Muscle of leg (tissue), 3 donors: ENCODE measurements at regions not wholly inside any gene's neighbourhood (a gene's known extent, or its start where the extent isn't known, plus 50 kb on each side); places are given as distances from the start of the nearest gene placed in this dataset.

Experiments used
- DNase-seq: peaks from one replicate; pipeline ENCODE4 v3.0.0; 2013
- H3K27ac ChIP-seq: one replicate; pipeline ENCODE4 v1.5.1; 2013; ENCODE audit warnings: mild to moderate bottlenecking, low read length, control low read depth
- H3K27me3 ChIP-seq: one replicate; pipeline ENCODE4 v1.6.1; 2013; ENCODE audit warnings: low read length; ENCODE audit not compliant: control insufficient read depth, insufficient read depth
- H3K36me3 ChIP-seq: one replicate; pipeline ENCODE4 v1.6.1; 2013; ENCODE audit warnings: low read length; ENCODE audit not compliant: control insufficient read depth, insufficient read depth
- H3K4me1 ChIP-seq: one replicate; pipeline ENCODE4 v1.6.1; 2013; ENCODE audit warnings: low read length; ENCODE audit not compliant: control insufficient read depth, insufficient read depth
- H3K4me3 ChIP-seq: one replicate; pipeline ENCODE4 v1.5.1; 2013; ENCODE audit warnings: low read length, control low read depth
- H3K9me3 ChIP-seq: replicated peaks from 2 replicates; pipeline ENCODE4 v1.6.1; 2013; ENCODE audit warnings: low read depth, low read length; ENCODE audit not compliant: control insufficient read depth
- WGBS: methylation state at CpG from one replicate; pipeline ENCODE4 v1.1.5; 2013; ENCODE audit warnings: missing lambda C conversion rate; ENCODE audit not compliant: insufficient coverage; 5-methylcytosine and 5-hydroxymethylcytosine counted together

DNA sequence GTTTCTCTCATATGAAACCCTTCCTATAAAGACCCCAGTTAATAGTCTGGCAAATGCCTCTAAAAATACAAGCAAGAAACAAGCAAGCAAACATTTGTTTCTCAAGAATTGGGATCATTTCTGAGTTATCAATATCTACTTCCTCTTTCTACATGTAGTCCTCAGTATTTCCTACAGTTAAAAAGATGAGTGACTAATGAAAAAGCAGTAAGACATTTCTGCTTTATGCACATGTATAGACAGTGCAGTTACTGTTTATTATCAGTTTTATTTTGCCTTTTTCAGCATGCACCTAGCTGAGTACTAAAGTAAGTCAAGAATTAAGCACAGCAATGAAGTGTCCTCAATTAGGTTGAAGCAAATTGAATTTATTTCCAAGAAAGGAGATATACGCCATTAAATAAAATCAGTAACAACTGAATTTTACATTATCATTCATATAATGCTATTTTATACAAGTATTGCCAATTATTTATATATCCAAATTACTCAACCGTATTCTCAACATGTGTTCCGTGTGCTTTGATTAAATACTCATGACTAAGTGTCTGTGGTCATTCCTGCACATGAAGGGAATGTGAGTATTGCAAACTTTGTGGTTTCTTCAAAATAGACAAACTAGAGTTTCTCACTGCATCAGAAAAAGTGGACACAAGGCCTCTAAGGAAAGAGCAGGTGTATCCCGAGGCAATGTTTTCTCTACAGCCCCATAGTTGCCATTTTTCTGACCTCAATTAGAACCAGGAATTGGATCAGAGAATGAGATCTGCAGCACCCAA lies 159.3 kb upstream of the MARCKS start:
- no peak for DNase-seq
- no CpG with 5 or more reads among the region's 4 CpGs for WGBS
- no peaks in the 10 kb centered on the region for H3K9me3 ChIP-seq
- H3K27me3 ChIP-seq: no peaks in the 10 kb centered on the region
- H3K4me1 ChIP-seq: no peaks in the 10 kb centered on the region
- H3K4me3 ChIP-seq: no peak overlapping the region
- H3K36me3 ChIP-seq: no peaks in the 10 kb centered on the region
- H3K27ac ChIP-seq: no peak overlapping the region

DNA sequence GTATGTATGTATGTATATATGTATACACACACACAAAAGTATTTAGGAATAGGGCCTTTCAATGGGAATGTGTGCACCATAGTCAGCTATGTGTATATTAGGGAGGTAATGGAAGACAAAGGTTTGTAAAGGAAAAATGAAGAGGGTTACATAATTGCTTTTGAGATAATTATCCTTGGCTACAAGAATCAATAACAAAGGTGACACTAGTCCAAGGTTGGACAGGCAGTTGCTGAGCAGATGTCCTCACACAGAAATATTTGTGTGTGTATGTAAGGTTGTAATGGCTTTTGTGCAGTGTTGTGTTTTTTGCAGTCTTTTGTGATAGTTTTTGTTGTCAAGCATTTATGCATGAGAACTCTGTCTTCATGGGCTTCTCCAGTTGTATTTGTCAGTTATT lies 157.9 kb upstream of the MARCKS start:
- H3K27me3 ChIP-seq: no peaks in the 10 kb centered on the region
- no peaks in the 10 kb centered on the region for H3K9me3 ChIP-seq
- no peaks in the 10 kb centered on the region for H3K36me3 ChIP-seq
- H3K4me1 ChIP-seq: no peaks in the 10 kb centered on the region
- DNase-seq: no peak
- no peak overlapping the region for H3K27ac ChIP-seq
- no peak overlapping the region for H3K4me3 ChIP-seq

DNA sequence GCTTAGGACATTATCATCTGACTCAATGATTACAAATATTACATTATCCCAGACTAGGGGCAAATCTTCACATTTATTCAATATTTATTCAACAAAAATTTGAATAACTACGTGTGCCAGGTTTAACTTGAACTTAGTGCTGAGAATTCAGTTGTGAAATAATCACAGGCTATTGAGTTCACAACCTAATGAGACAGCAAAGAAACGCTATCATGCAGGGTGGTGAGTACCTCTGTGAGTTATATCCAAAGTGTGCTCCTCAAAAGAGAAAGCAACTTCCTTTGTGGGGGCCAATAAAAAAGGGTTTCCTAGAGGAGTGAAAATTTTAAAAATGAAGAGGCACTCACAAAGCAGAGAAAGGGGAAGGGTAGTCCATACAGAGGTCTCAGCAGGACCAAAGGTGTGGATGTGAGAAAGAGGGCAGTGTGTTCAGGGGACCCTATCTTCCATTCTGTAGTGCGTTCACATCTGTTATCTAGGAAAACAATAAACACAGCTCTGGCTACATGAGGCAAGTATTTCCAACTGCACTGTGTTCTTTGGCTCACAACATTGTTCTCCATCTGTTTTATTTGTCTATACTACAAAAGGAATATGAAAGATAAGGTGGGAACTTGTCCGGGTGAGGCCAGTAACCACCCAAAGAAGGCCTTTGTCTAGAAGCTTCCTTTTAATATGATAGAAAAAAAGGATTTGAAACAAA lies 155.4 kb upstream of the MARCKS start:
- no peaks in the 10 kb centered on the region for H3K4me1 ChIP-seq
- no peaks in the 10 kb centered on the region for H3K9me3 ChIP-seq
- 86% methylated on average over 1 of the region's 4 CpGs for WGBS
- DNase-seq: peak; percentile 41
- H3K4me3 ChIP-seq: no peak overlapping the region
- no peak overlapping the region for H3K27ac ChIP-seq
- H3K27me3 ChIP-seq: no peaks in the 10 kb centered on the region
- no peaks in the 10 kb centered on the region for H3K36me3 ChIP-seq

DNA sequence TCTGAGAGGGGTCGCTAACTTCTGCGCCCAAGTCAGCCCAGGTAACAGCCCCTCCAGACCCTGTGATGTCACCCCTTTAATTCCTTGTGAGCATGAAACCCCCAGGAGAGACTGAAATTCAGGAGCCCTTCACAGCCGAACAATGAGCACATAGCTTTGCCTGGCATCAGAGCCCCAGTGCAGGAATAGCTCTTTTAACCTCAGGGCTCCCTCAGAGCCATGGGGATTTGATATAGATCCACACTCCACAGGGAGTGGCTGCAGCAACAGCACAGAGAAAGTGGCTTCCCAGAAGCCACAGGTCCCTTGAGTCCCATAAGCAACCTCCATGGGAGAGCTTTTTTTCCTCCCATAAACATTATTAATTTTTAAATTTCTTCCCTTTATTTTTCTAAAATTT lies 150.0 kb upstream of the MARCKS start:
- H3K9me3 ChIP-seq: no peaks in the 10 kb centered on the region
- no peaks in the 10 kb centered on the region for H3K36me3 ChIP-seq
- DNase-seq: no peak
- H3K4me3 ChIP-seq: no peak overlapping the region
- no peak overlapping the region for H3K27ac ChIP-seq
- 59% methylated on average over 2 of the region's 3 CpGs for WGBS
- no peaks in the 10 kb centered on the region for H3K4me1 ChIP-seq
- no peaks in the 10 kb centered on the region for H3K27me3 ChIP-seq

DNA sequence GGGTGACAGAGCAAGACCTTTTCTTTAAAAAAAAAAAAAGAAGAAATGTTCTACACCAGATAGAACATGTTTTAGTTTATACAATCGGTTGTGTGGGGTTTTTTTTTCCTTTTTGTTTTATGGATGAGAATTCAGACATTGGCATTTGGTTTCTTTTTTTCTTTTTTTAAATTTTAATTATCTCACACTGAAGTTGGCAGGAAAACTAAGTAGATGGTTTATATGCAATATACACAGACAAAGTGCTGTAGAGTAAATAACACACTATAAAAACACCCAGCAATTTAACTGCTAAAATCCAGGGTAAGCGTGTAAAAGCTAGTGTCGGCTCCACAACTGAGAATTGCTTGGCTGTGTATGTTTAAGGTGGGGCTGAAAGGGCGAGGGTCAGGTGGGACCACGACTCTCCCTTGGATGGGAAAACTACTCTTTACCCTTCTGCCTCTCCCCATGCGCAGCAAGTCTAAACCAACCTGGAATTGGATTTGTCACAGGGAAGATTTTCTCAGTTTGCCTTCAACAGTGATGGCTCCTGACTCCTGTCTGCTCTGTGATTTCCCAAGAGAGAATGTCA lies 147.1 kb upstream of the MARCKS start:
- Histone ChIP-seq H3K36me3 (no peaks in the 10 kb centered on the region), H3K9me3 (no peaks in the 10 kb centered on the region), H3K27me3 (no peaks in the 10 kb centered on the region), H3K4me1 (no peaks in the 10 kb centered on the region), H3K4me3 (no peak overlapping the region), H3K27ac (no peak overlapping the region)
- 83% methylated on average over 1 of the region's 6 CpGs for WGBS
- DNase-seq: no peak

DNA sequence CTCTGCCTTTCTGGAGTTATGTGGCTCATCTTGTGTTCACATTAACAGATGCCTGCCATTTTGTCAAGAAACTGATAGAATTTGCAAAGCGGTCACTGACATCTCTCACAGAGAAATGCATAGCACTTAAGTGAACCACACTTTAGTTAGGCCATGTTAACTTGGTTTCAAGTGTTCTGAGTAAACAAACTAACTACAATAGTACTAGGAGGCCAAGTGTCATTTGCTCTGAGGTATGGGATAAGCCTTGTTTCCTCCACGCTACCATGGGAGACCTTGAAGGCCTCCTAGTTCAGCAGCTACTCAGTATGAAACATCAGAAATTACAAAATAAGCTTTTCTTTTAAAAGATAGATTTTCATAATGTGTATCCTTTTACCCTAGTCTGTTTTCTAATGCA lies 143.5 kb upstream of the MARCKS start:
- Histone ChIP-seq H3K4me3 (no peak overlapping the region), H3K36me3 (no peaks in the 10 kb centered on the region), H3K9me3 (no peaks in the 10 kb centered on the region), H3K4me1 (no peaks in the 10 kb centered on the region), H3K27me3 (no peaks in the 10 kb centered on the region), H3K27ac (no peak overlapping the region)
- DNase-seq: no peak
- no CpG with 5 or more reads among the region's 2 CpGs for WGBS

DNA sequence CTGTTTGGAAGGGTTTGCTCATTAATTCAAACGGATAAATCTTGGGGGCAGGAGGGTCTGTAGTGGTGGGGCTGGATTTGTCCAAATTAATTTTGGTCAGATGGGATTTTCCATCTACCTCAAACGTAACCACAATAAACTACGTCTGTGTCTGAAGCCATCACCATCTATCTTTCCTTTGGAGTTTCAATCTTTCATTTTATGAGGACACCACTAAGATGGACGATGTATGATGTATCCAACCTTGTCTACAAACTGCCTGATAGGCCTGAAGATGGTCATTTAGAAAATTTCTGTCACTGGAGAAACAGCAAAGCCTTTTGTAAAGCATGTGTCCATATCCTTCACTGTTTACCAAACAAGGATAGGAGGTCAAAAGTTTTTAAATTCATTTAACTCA lies 138.6 kb upstream of the MARCKS start:
- H3K27ac ChIP-seq: no peak overlapping the region
- H3K9me3 ChIP-seq: no peaks in the 10 kb centered on the region
- no peaks in the 10 kb centered on the region for H3K4me1 ChIP-seq
- no peaks in the 10 kb centered on the region for H3K27me3 ChIP-seq
- H3K36me3 ChIP-seq: no peaks in the 10 kb centered on the region
- WGBS: no CpG with 5 or more reads among the region's 4 CpGs
- H3K4me3 ChIP-seq: no peak overlapping the region
- no peak for DNase-seq

DNA sequence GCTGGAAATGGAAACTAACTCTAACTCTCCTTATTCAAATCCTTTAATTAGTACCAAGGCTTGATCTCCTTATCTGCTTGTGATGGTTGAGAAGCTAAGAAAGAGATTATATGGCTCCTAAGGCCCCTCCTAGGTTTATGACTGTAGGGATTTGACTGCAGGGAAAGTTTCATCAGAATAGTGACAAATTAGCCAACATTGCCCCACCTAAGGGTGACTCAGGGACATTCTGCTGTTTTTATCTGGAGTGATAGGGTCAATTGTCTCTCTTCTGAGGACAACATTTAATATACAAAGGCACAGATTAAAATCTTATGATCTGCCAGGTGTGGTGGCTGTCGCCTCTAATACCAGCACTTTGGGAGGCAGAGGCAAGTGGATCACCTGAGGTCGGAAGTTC lies 138.1 kb upstream of the MARCKS start:
- WGBS: no CpG with 5 or more reads among the region's 2 CpGs
- no peak for DNase-seq

DNA sequence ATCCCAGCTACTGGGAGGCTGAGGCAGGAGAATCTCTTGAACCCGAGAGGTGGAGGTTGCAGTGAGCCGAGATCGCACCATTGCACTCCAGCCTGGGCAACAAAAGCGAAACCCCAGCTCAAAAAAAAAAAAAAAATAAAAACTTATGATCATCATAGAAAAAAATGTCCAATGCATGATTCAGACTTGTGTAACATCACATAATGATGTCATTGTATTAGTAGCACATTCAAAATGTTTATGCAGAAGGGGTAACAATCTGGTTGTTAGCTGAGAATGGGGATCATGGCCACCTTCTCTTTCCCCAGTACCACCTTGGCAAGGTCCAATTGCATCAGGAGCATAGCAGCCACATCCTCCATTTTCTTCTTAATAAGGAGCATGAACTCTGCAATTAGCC lies 137.6 kb upstream of the MARCKS start:
- Histone ChIP-seq H3K9me3 (no peaks in the 10 kb centered on the region), H3K27ac (no peak overlapping the region), H3K4me1 (no peaks in the 10 kb centered on the region), H3K27me3 (no peaks in the 10 kb centered on the region), H3K36me3 (no peaks in the 10 kb centered on the region), H3K4me3 (no peak overlapping the region)
- WGBS: no CpG with 5 or more reads among the region's 4 CpGs
- DNase-seq: no peak

More for the DNA sequence above, 138.1 kb upstream of the MARCKS start:
- no peaks in the 10 kb centered on the region for H3K27me3 ChIP-seq
- H3K4me3 ChIP-seq: no peak overlapping the region
- H3K36me3 ChIP-seq: no peaks in the 10 kb centered on the region
- no peak overlapping the region for H3K27ac ChIP-seq
- no peaks in the 10 kb centered on the region for H3K9me3 ChIP-seq
- no peaks in the 10 kb centered on the region for H3K4me1 ChIP-seq

DNA sequence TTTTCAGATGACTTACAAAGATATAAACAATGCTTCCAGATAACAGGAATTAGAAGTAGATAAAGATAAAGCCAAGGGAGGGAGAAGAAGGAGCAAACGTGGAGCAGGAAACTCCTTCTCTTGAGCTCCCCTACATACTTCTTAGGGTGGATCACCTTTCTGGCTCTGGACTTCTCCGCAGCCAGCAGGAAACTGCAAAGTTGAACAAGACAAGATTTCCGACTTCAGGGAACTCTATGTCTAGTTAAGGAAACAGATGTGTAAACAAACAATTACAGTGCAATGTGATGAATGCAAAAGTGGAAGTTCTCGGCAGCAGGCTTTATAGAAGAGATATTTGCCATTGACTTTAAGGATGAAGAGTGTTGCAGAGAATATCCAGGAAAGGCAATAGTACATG lies 134.0 kb upstream of the MARCKS start:
- Histone ChIP-seq H3K4me1 (no peaks in the 10 kb centered on the region), H3K27me3 (no peaks in the 10 kb centered on the region), H3K4me3 (no peak overlapping the region), H3K27ac (peak overlapping the region; percentile 59), H3K36me3 (no peaks in the 10 kb centered on the region), H3K9me3 (no peaks in the 10 kb centered on the region)
- DNase-seq: peak; percentile 78
- WGBS: 13% methylated on average over 3 of the region's 4 CpGs
